OCI-LY3 (cell line): ENCODE measurements at regions not wholly inside any gene's neighbourhood (a gene's known extent, or its start where the extent isn't known, plus 50 kb on each side); places are given as distances from the start of the nearest gene placed in this dataset.
"Not testable (repeated sequence)": the region's sequence is repeated elsewhere in the genome, so short reads cannot be mapped to it uniquely, and the experiment has no call there.

ENCODE experiments used
- CTCF ChIP-seq: fragments of 200-600, 300-600 bp; sonication (generic); IDR thresholded peaks from 2 replicates; pipeline ENCODE4 v1.5.1; 2014; ENCODE audit warnings: antibody characterized with exemption, low read length, low read depth
- EZH2phosphoT487 ChIP-seq: fragments of 200-600 bp; shearing (Covaris generic); IDR thresholded peaks from 2 replicates; pipeline ENCODE4 v1.6.1; 2018; ENCODE audit warnings: antibody characterized with exemption, mixed run types, low read depth

- not testable (repeated sequence) for TF ChIP-seq CTCF, EZH2phosphoT487
These were observed 1170.7 kb upstream of the IGFBP7 start for GRCh38 chr4:58280928-58281327.
